ENCODE measurements at regions not wholly inside any gene's neighbourhood (a gene's known extent, or its start where the extent isn't known, plus 50 kb on each side); places are given as distances from the start of the nearest gene placed in this dataset.

DNA sequence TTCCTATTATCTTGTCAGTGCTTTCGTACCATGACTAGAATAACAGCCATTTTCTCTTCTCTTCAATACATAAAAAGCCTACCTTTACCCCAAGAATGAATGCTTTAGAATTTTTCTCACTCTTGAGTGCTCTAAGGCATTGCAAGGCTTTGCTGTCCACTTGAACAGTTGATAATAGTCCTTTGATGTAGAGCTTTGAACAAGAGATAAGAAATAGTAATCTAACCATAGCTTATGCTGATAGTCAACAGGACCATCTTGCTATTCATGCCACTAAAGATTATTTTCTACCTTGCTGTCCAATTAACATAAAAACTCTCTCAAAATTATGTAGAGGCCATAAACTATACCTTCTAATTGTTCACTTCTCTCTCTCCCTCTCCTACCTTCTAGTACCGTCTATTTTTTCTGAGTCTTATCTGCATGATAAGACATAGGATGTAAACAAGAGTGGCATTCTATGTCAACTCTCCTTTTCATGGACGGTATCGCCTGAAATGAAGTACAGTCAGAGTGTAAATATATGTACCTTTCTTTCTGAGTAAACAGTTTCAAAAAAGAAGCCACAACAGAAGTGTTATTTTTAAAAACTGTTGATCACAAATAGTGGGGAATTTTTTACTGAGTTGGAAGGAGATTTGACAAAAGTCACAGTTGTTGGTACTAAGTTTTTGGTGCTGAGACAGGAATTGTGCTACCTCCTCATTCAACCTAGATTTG lies 297.9 kb downstream of the NDFIP2 start:
- no peak overlapping the region for H3K23ac ChIP-seq (ENCODE audit: insufficient read length, low read depth, low read length)
- no peak overlapping the region for H3K18ac ChIP-seq (ENCODE audit: insufficient read length, low read depth, low read length)
- H2BK20ac ChIP-seq (ENCODE audit: low read depth, low read length, poor library complexity, severe bottlenecking), result no peak overlapping the region
- H2AFZ ChIP-seq (ENCODE audit: low read length), result no peak overlapping the region
- no peak overlapping the region for H2BK12ac ChIP-seq (ENCODE audit: insufficient read length, low read depth, low read length)
- H3K27me3 ChIP-seq (ENCODE audit: insufficient read depth, low read length), result no peaks in the 10 kb centered on the region
- H2BK15ac ChIP-seq (ENCODE audit: low read depth, low read length), result no peak overlapping the region
- H2AK5ac ChIP-seq (ENCODE audit: insufficient read length, low read length), result no peak overlapping the region
- no peak overlapping the region for H3K27ac Mint-ChIP-seq
- no peaks in the 10 kb centered on the region for H3K9me3 ChIP-seq (ENCODE audit: control insufficient read depth, low read depth, low read length)
- no peak overlapping the region for H3T11ph ChIP-seq (ENCODE audit: low read length)
- DNase-seq, result no peak
- H3K4ac ChIP-seq (ENCODE audit: low read depth, low read length), result no peak overlapping the region
- no peaks in the 10 kb centered on the region for H3K79me1 ChIP-seq (ENCODE audit: insufficient read depth, low read depth, low read length, poor library complexity, severe bottlenecking)
- H3K23me2 ChIP-seq (ENCODE audit: insufficient read length, low read depth, low read length, poor library complexity, severe bottlenecking), result no peaks in the 10 kb centered on the region
- TF ChIP-seq CTCF (conservative IDR thresholded peaks at IDR 0.05), result no peak
- no peaks in the 10 kb centered on the region for H3K79me2 ChIP-seq (ENCODE audit: insufficient read depth, low read length)
- no CpG with 5 or more reads among the region's 4 CpGs for WGBS (ENCODE audit: extremely low coverage, insufficient read length, low lambda C conversion rate)
- H4K8ac ChIP-seq (replicated peaks; ENCODE audit: insufficient read length, low read depth, low read length), result no peak overlapping the region
- peaks cover 33 to 43% of the 10 kb centered on the region in 2 experiments for H3K4me1 Mint-ChIP-seq
- H3K4me1 ChIP-seq (ENCODE audit: insufficient read depth, low read length), result no peaks in the 10 kb centered on the region; the same call in 1 of the 2 replicates
- H2BK5ac ChIP-seq (ENCODE audit: insufficient read length, low read length), result no peak overlapping the region
- no peak overlapping the region for H3K4me2 ChIP-seq (ENCODE audit: insufficient read depth, insufficient read length, low read length)
- H2BK120ac ChIP-seq (ENCODE audit: low read depth, low read length, poor library complexity, severe bottlenecking), result no peak overlapping the region
- no peaks in the 10 kb centered on the region for H4K20me1 ChIP-seq (ENCODE audit: control insufficient read depth, insufficient read depth, insufficient read length)
- no peak overlapping the region for H4K5ac ChIP-seq (ENCODE audit: insufficient read length, low read depth, low read length)
- H4K91ac ChIP-seq (ENCODE audit: insufficient read length, low read depth, low read length), result no peak overlapping the region
- H3K36me3 Mint-ChIP-seq (ENCODE audit: insufficient read depth in 1 of 3, low read depth in 3 of 3), result no peaks in the 10 kb centered on the region
- H3K27me3 Mint-ChIP-seq (ENCODE audit: low read depth), result peaks cover 2% of the 10 kb centered on the region; the same call in 1 of the 2 replicates
- no peak overlapping the region for H3K9ac ChIP-seq (ENCODE audit: extremely low read depth, insufficient read length, low read length)
- H3K4me3 Mint-ChIP-seq, result no peak overlapping the region
- H3K56ac ChIP-seq (ENCODE audit: insufficient read length, low read depth, low read length), result no peak overlapping the region
- no peak overlapping the region for H3K14ac ChIP-seq (ENCODE audit: insufficient read depth, low read length)
- no peak overlapping the region for H3K27ac ChIP-seq (ENCODE audit: insufficient read length, low read depth, low read length)
- H3K9me3 Mint-ChIP-seq, result no peaks in the 10 kb centered on the region; a peak in 1 of 5 replicates
